Glutamatergic neuron (in vitro differentiated cells): ENCODE measurements at regions not wholly inside any gene's neighbourhood (a gene's known extent, or its start where the extent isn't known, plus 50 kb on each side); places are given as distances from the start of the nearest gene placed in this dataset.

Experiments
- DNase-seq: peaks from one replicate; pipeline ENCODE4 v3.0.0; 2022
- H3K27ac Mint-ChIP-seq: one replicate; pipeline ENCODE4 v1.8.0; 2020; ENCODE audit warnings: mild to moderate bottlenecking, mixed read lengths, inconsistent platforms; ENCODE audit not compliant: unreplicated experiment
- H3K27me3 Mint-ChIP-seq: one replicate; pipeline ENCODE4 v1.8.0; 2020; ENCODE audit warnings: mild to moderate bottlenecking, moderate library complexity, mixed read lengths, inconsistent platforms; ENCODE audit not compliant: unreplicated experiment
- H3K36me3 Mint-ChIP-seq: one replicate; pipeline ENCODE4 v1.8.0; 2020; ENCODE audit warnings: mild to moderate bottlenecking, mixed read lengths, inconsistent platforms; ENCODE audit not compliant: unreplicated experiment
- H3K4me1 Mint-ChIP-seq: one replicate; pipeline ENCODE4 v1.8.0; 2020; ENCODE audit warnings: mild to moderate bottlenecking, low read depth, mixed read lengths, inconsistent platforms; ENCODE audit not compliant: unreplicated experiment
- H3K4me3 Mint-ChIP-seq: one replicate; pipeline ENCODE4 v1.8.0; 2020; ENCODE audit warnings: mild to moderate bottlenecking, mixed read lengths, inconsistent platforms; ENCODE audit not compliant: unreplicated experiment
- H3K9me3 Mint-ChIP-seq: one replicate; pipeline ENCODE4 v1.8.0; 2020; ENCODE audit warnings: mild to moderate bottlenecking, moderate library complexity, mixed read lengths, inconsistent platforms; ENCODE audit not compliant: unreplicated experiment
- CTCF ChIP-seq: fragments of 200-600 bp; sonication (generic); IDR thresholded peaks from one replicate; pipeline ENCODE4 v1.5.0; 2021; ENCODE audit not compliant: partially characterized antibody, unreplicated experiment

GRCh38 chr16:80874925-80875324 is 70.5 kb upstream of the CDYL2 start:
- H3K27me3 Mint-ChIP-seq = no peaks in the 10 kb centered on the region

GRCh38 chr16:80862160-80862705 is 57.8 kb upstream of the CDYL2 start:
- H3K9me3 Mint-ChIP-seq = no peaks in the 10 kb centered on the region
- H3K27me3 Mint-ChIP-seq = no peaks in the 10 kb centered on the region
- DNase-seq = no peak
- H3K27ac Mint-ChIP-seq = no peak overlapping the region
- H3K4me1 Mint-ChIP-seq = no peaks in the 10 kb centered on the region
- no peaks in the 10 kb centered on the region for H3K36me3 Mint-ChIP-seq
- no peak overlapping the region for H3K4me3 Mint-ChIP-seq
- TF ChIP-seq CTCF = no peak

More at GRCh38 chr16:80874925-80875324, 70.5 kb upstream of the CDYL2 start:
- H3K9me3 Mint-ChIP-seq = no peaks in the 10 kb centered on the region
- H3K4me1 Mint-ChIP-seq = no peaks in the 10 kb centered on the region
- TF ChIP-seq CTCF = no peak
- H3K27ac Mint-ChIP-seq = no peak overlapping the region
- no peak for DNase-seq
- no peak overlapping the region for H3K4me3 Mint-ChIP-seq
- H3K36me3 Mint-ChIP-seq = no peaks in the 10 kb centered on the region
